Stomach (tissue), 8 donors: ENCODE measurements at regions not wholly inside any gene's neighbourhood (a gene's known extent, or its start where the extent isn't known, plus 50 kb on each side); places are given as distances from the start of the nearest gene placed in this dataset.
"Not testable (repeated sequence)": the region's sequence is repeated elsewhere in the genome, so short reads cannot be mapped to it uniquely, and the experiment has no call there.

Experiments used
- DNase-seq, 2 donors: peaks; one replicate each; pipeline versions ENCODE4 v3.0.0 to v3.0.0-alpha.2; 2013 to 2019
- H3K27ac ChIP-seq, 5 donors: fragments of 200-600 bp in 4 of 5; sonication (generic) in 4 of 5; one replicate each; pipeline ENCODE4 v1.5.1; 2013 to 2019; ENCODE audit warnings: mild to moderate bottlenecking in 1 of 5, moderate library complexity in 1 of 5
- H3K27me3 ChIP-seq, 3 donors: fragments of 200-600 bp; sonication (generic); one replicate each; pipeline ENCODE4 v1.5.1; 2017 to 2019; ENCODE audit warnings: mixed run types in 1 of 3
- H3K36me3 ChIP-seq, 4 donors: fragments of 200-600 bp; sonication (generic); 1 replicate in 3 of 4; 2 replicates in 1 of 4; pipeline ENCODE4 v1.5.1; 2016 to 2019
- H3K4me1 ChIP-seq, 4 donors: fragments of 200-600 bp; sonication (generic); one replicate each; pipeline ENCODE4 v1.5.1; 2016 to 2019
- H3K4me3 ChIP-seq, 4 donors: fragments of 200-600 bp; sonication (generic) in 3 of 4; one replicate each; pipeline ENCODE4 v1.5.1; 2016 to 2019; ENCODE audit warnings: mild to moderate bottlenecking in 1 of 4
- H3K9me3 ChIP-seq, 4 donors: fragments of 200-600 bp; sonication (generic); one replicate each; pipeline ENCODE4 v1.5.1; 2016 to 2019
- EP300 ChIP-seq: sonication (generic); formaldehyde crosslinking; IDR thresholded peaks from one replicate; pipeline ENCODE4 v1.6.1; 2017; ENCODE audit warnings: antibody characterized with exemption
- POLR2A ChIP-seq, 4 donors: fragments of 450-650 bp; IDR thresholded peaks; one replicate each; pipeline ENCODE4 v1.6.1; 2016; ENCODE audit warnings: antibody characterized with exemption in 4 of 4, control low read depth in 2 of 4, mild to moderate bottlenecking in 1 of 4, moderate library complexity in 1 of 4
- POLR2AphosphoS5 ChIP-seq, 3 donors: sonication (generic); formaldehyde crosslinking; IDR thresholded peaks; one replicate each; pipeline ENCODE4 v1.6.1; 2016; ENCODE audit warnings: antibody characterized with exemption in 3 of 3
- WGBS, 5 donors: extraction: QIAGEN DNeasy Blood & Tissue Kit in 3 of 5; methylation state at CpG; one replicate each; pipeline versions ENCODE4 v1.1.5 to v1.1.7; 2013 to 2018; 5-methylcytosine and 5-hydroxymethylcytosine counted together
- intact Hi-C: fragments of 100-400 bp; cut with DNase I; formaldehyde crosslinking; loops from one replicate; pipeline ENCODE4 v1.15.1; 2023; ENCODE audit warnings: low total_unique reads
- TF ChIP-seq, protein P1 (sequence below), 7 experiments: fragments of 450-650 bp in 4 of 7; fragments of 200-600 bp in 3 of 7; sonication (generic) in 3 of 7; IDR thresholded peaks; one replicate each; pipeline ENCODE4 v1.5.1; 2016 to 2019; ENCODE audit warnings: antibody characterized with exemption in 7 of 7, control low read depth in 2 of 7, mild to moderate bottlenecking in 1 of 7
- donor health status: healthy with polysubstance abuse.
- donor health status: Bipolar disorder and iron deficiency.
- donor health status: healthy.

GRCh38 chr2:121837591-121837990, 82.1 kb downstream of the TSN start:
- Histone ChIP-seq H3K36me3 (no peaks in the 10 kb centered on the region), H3K27me3 (no peaks in the 10 kb centered on the region), H3K4me3 (no peak overlapping the region), H3K4me1 (no peaks in the 10 kb centered on the region), H3K9me3 (no peaks in the 10 kb centered on the region), H3K27ac (no peak overlapping the region)
- intact Hi-C loops, result no loop called here
- 69 to 85% (median 81%) methylated on average over 3 of the region's 3 CpGs for WGBS, 5 donors
- TF ChIP-seq, protein P1, sequence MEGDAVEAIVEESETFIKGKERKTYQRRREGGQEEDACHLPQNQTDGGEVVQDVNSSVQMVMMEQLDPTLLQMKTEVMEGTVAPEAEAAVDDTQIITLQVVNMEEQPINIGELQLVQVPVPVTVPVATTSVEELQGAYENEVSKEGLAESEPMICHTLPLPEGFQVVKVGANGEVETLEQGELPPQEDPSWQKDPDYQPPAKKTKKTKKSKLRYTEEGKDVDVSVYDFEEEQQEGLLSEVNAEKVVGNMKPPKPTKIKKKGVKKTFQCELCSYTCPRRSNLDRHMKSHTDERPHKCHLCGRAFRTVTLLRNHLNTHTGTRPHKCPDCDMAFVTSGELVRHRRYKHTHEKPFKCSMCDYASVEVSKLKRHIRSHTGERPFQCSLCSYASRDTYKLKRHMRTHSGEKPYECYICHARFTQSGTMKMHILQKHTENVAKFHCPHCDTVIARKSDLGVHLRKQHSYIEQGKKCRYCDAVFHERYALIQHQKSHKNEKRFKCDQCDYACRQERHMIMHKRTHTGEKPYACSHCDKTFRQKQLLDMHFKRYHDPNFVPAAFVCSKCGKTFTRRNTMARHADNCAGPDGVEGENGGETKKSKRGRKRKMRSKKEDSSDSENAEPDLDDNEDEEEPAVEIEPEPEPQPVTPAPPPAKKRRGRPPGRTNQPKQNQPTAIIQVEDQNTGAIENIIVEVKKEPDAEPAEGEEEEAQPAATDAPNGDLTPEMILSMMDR (IDR thresholded peaks at IDR 0.05), result no peak
- TF ChIP-seq POLR2AphosphoS5 (IDR thresholded peaks at IDR 0.05) (no peak), POLR2A (IDR thresholded peaks at IDR 0.05) (no peak), EP300 (no peak)
- DNase-seq, result no peak

DNA sequence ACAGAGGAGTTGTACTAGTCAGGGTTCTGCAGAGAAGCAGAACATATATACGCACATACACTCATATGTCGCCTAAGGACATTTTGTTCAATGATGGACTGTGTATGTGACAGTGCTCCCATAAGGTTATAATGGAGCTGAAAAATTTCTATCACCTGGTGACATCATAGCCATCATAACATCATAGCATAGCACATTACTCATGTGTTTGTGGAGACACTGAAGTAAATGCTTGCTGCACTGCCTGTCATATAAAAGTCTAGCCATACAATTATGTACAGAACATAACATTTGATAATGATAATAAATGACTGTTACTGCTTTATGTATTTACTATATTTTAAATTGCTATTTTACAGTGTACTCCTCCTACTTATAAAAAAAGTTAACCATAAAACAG, 83.1 kb downstream of the TSN start:
- Histone ChIP-seq H3K36me3 (no peaks in the 10 kb centered on the region), H3K4me1 (no peaks in the 10 kb centered on the region), H3K27me3 (no peaks in the 10 kb centered on the region), H3K4me3 (no peak overlapping the region), H3K9me3 (no peaks in the 10 kb centered on the region), H3K27ac (no peak overlapping the region)
- DNase-seq, result no peak
- WGBS, 5 donors, result 94 to 100% (median 97%) methylated on average over 2 of the region's 2 CpGs
- intact Hi-C loops, result no loop called here
- TF ChIP-seq, protein P1 (IDR thresholded peaks at IDR 0.05), result no peak
- no peak for TF ChIP-seq POLR2AphosphoS5 (IDR thresholded peaks at IDR 0.05)

- Histone ChIP-seq H3K4me3 (no peak overlapping the region), H3K27ac (no peak overlapping the region), H3K27me3 (no peaks in the 10 kb centered on the region), H3K9me3 (no peaks in the 10 kb centered on the region), H3K36me3 (no peaks in the 10 kb centered on the region), H3K4me1 (no peaks in the 10 kb centered on the region)
- 76 to 86% (median 83%) methylated on average over 3 of the region's 3 CpGs for WGBS, 5 donors
- no peak for DNase-seq
- intact Hi-C loops, result no loop called here
- TF ChIP-seq POLR2A (IDR thresholded peaks at IDR 0.05) (no peak), POLR2AphosphoS5 (IDR thresholded peaks at IDR 0.05) (no peak), EP300 (no peak)
- TF ChIP-seq, protein P1 (IDR thresholded peaks at IDR 0.05), result no peak
These were observed 84.1 kb downstream of the TSN start for GRCh38 chr2:121839584-121839983.

GRCh38 chr2:121849236-121849635, 93.8 kb downstream of the TSN start:
- no peaks in the 10 kb centered on the region for H3K9me3 ChIP-seq
- 43 to 62% (median 55%) methylated on average over 2 of the region's 2 CpGs for WGBS, 5 donors
- no peaks in the 10 kb centered on the region for H3K36me3 ChIP-seq
- DNase-seq, result no peak
- TF ChIP-seq POLR2A (IDR thresholded peaks at IDR 0.05) (no peak), EP300 (no peak), POLR2AphosphoS5 (IDR thresholded peaks at IDR 0.05) (no peak)
- TF ChIP-seq, protein P1 (IDR thresholded peaks at IDR 0.05), result no peak
- no peak overlapping the region for H3K4me3 ChIP-seq
- H3K27ac ChIP-seq, result no peak overlapping the region
- intact Hi-C loops, result no loop called here
- no peaks in the 10 kb centered on the region for H3K4me1 ChIP-seq
- H3K27me3 ChIP-seq, result no peaks in the 10 kb centered on the region

GRCh38 chr2:121853149-121853548, 97.7 kb downstream of the TSN start:
- DNase-seq, H3K9me3 ChIP-seq, H3K27ac ChIP-seq, intact Hi-C loops, H3K4me1 ChIP-seq, H3K27me3 ChIP-seq, H3K4me3 ChIP-seq, H3K36me3 ChIP-seq: not testable (repeated sequence)
- WGBS, 5 donors, result 73 to 100% (median 83%) methylated on average over 1 of the region's 1 CpG
